ENCODE measurements at regions not wholly inside any gene's neighbourhood (a gene's known extent, or its start where the extent isn't known, plus 50 kb on each side); places are given as distances from the start of the nearest gene placed in this dataset.
"Not testable (repeated sequence)": the region's sequence is repeated elsewhere in the genome, so short reads cannot be mapped to it uniquely, and the experiment has no call there.

DNA sequence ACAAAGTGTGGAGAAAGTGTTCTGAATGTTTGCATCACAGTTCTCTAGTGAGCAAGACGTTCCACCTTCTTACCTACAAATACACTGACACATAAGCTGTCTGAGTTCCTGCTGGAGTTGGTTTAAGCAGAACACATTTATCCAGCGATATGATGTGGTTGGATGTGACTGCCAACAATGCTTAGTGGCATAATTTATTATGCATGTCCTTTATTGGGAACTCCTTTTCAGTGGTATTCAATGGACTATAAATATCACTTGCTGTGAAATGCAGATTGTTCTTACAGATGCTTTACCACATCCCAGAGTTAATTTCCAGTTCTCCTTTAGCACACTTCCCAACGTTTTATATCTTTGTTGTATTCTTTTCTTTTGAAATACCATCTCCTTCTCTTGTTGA lies 222.2 kb downstream of the LURAP1L start:
- no peak for DNase-seq (ENCODE audit: low spot score)

DNA sequence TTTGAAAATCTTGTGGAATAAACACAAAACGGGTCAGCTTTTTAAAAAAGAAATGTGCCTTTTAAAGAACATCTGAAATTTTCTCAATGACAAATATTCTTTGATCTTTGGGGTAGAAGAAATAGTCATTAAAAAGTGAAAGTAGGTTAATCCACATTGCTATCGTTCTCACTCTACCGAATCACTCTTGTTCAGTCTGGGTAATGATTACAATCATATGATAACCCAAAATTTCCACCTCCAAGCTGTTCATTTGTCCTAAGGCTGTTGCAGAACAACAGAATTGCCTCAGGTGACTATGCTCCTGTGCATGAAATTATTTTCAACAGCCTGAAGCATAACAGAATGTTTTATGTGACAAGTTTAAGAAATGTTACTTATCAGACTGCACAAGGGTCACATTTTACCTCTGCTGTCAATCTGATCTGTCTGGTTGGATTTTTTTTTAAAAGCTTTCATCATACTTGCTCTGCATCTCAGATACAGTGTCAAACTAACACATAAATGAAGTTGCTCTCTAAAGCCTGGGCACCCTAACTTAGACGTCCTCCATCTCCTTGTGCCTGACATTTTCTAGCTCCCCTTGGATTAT lies 227.3 kb downstream of the LURAP1L start:
- DNase-seq (ENCODE audit: low spot score), result no peak

DNA sequence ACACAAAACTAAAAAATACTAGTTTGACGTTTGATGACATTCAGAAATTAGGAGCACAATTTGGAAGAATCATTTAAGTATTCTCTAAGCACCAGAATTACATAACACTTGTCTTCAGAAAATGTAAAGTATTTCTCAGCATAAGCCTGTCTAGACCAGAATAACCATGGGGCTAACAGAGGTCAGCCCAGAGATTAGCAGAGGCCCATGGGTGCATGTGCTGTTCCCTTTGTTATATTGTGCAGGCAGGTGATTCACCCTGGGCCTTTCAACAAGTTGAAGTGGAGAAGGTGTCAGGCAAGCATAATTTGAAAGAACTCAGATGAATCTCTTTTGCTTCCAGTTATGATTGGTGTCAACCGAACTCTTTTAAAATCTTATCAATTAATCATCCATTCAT lies 227.9 kb downstream of the LURAP1L start:
- DNase-seq (ENCODE audit: low spot score), result no peak

GRCh38 chr9:13009871-13010270 lies 235.1 kb downstream of the LURAP1L start:
- DNase-seq (ENCODE audit: low spot score), result no peak

GRCh38 chr9:13013991-13014883 lies 239.4 kb downstream of the LURAP1L start:
- peak; percentile 23 for DNase-seq (ENCODE audit: low spot score)

GRCh38 chr9:13017260-13017659 lies 242.4 kb downstream of the LURAP1L start:
- DNase-seq (ENCODE audit: low spot score), result no peak

- DNase-seq (ENCODE audit: low spot score), result no peak
Measured at GRCh38 chr9:13020146-13021040, 245.6 kb downstream of the LURAP1L start.

DNA sequence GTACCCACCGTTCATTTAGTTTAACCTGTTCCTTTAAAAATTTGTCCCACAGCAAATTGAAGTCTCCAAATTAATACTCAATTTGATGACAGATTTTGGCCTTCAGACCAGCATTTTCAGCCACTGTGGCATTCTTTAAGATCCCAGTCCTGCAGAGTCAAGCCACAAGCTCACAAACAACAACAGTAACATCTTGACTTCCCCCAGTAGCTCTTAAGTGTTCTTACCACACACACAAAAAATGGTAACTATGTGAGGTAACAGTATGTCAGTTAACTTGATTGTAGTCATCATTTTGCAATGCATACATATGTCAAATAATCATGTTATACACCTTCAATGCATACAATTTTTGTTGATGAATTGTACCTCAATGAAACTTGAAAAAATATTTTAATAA lies 247.9 kb downstream of the LURAP1L start:
- DNase-seq (ENCODE audit: low spot score), result no peak

GRCh38 chr9:13023498-13023897 lies 248.7 kb downstream of the LURAP1L start:
- no peak for DNase-seq (ENCODE audit: low spot score)

GRCh38 chr9:13026956-13027355 lies 252.1 kb downstream of the LURAP1L start:
- no peak for DNase-seq (ENCODE audit: low spot score)

DNA sequence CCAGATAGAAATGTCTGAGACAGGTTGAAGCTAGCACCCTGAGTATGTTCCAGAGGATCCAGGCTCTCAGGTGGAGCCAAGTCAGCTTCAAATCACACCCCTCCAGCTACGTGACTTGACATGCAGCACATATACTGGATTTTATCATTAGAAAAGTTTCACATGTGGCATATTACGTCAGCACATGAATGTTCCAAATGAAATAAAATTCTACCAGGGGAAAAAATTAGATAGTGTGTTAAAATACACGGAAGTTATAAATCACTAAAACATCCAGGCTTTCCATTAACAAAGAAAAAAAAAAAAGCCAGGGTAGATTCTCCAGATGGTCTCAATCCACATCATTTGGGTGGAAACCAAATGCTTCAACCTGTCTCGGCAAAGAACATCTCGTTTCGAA lies 251.6 kb downstream of the MPDZ start:
- no peak for DNase-seq (ENCODE audit: low spot score)

- no peak for DNase-seq (ENCODE audit: low spot score)
Measured at GRCh38 chr9:13032585-13032984, 246.9 kb downstream of the MPDZ start.

- peak; percentile 89 for DNase-seq (ENCODE audit: low spot score)
Measured at GRCh38 chr9:13033959-13034693, 245.4 kb downstream of the MPDZ start.

- no peak for DNase-seq (ENCODE audit: low spot score)
Measured at GRCh38 chr9:13034694-13035002, 244.8 kb downstream of the MPDZ start.

DNA sequence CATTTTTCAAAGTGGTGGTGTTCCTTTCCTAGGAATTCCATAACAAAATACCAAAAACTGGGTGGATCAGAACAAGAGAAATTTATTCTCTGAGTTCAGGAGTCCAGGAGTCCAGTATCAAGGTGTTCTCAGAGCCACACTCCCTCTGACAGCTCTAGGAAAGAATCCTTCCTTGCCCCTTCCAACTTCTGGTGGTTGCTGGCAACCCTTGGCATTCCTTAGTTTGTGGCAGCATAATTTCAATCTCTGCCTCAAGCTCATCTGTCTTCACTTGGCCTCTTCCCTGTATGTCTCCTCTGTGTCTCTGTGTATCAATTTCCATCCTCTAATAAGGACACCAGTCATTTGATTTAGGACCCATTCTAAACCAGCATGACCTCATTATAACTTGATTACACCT lies 243.7 kb downstream of the MPDZ start:
- DNase-seq (ENCODE audit: low spot score), result no peak

DNA sequence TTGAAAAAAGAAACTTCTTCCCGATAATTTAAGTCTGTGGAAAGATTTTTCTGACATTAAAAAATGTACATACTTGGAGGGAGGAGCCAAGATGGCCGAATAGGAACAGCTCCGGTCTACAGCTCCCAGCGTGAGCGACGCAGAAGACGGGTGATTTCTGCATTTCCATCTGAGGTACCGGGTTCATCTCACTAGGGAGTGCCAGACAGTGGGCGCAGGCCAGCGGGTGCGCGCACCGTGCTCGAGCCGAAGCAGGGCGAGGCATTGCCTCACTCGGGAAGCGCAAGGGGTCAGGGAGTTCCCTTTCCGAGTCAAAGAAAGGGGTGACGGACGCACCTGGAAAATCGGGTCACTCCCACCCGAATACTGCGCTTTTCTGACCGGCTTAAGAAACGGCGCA lies 241.7 kb downstream of the MPDZ start:
- not testable (repeated sequence) for DNase-seq (ENCODE audit: low spot score)

- DNase-seq (ENCODE audit: low spot score), result no peak
Measured at GRCh38 chr9:13047827-13048587, 231.5 kb downstream of the MPDZ start.

DNA sequence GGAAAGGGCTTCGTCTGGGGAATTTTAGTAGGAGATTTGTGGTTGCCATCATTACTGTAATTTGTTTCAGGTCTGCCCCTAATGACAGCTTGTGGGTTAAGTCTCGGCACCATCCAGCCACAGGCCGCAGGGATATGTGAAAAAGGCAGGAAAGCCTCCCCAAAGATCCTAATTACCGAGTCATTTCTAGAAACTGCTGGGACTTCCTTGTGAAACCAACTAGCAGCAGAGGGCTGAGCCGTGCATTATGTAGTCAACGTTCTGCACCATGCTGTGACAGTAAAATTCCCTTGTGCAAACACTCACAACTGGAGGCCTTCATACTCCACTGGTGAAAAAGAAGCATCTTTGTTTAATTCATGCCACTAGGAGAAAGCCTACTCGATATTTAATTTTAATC lies 230.3 kb downstream of the MPDZ start:
- no peak for DNase-seq (ENCODE audit: low spot score)

- no peak for DNase-seq (ENCODE audit: low spot score)
Measured at GRCh38 chr9:13053504-13053903, 226.0 kb downstream of the MPDZ start.

GRCh38 chr9:13054389-13054788 lies 225.1 kb downstream of the MPDZ start:
- DNase-seq (ENCODE audit: low spot score), result no peak

Data from GM03348 (cell line).